ENCODE measurements at regions not wholly inside any gene's neighbourhood (a gene's known extent, or its start where the extent isn't known, plus 50 kb on each side); places are given as distances from the start of the nearest gene placed in this dataset.
A peak's percentile ranks its signal among the peaks of the same experiment; 100 is the strongest.

- Mint-ChIP-seq H3K9me3 (no peaks in the 10 kb centered on the region), H3K4me3 (no peak overlapping the region), H3K4me1 (ENCODE audit: low read depth) (no peaks in the 10 kb centered on the region), H3K27me3 (peaks cover 68% of the 10 kb centered on the region), H3K36me3 (ENCODE audit: low read depth) (no peaks in the 10 kb centered on the region), H3K27ac (no peak overlapping the region)
- DNase-seq, result no peak
Measured at GRCh38 chr9:131809941-131810344, 70.1 kb upstream of the RAPGEF1 start.

- peaks cover 61% of the 10 kb centered on the region for H3K27me3 Mint-ChIP-seq
- H3K27ac Mint-ChIP-seq, result no peak overlapping the region
- H3K36me3 Mint-ChIP-seq (ENCODE audit: low read depth), result no peaks in the 10 kb centered on the region
- no peaks in the 10 kb centered on the region for H3K9me3 Mint-ChIP-seq
- no peaks in the 10 kb centered on the region for H3K4me1 Mint-ChIP-seq (ENCODE audit: low read depth)
- H3K4me3 Mint-ChIP-seq, result no peak overlapping the region
- no peak for DNase-seq
Measured at GRCh38 chr9:131808291-131808690, 68.4 kb upstream of the RAPGEF1 start.

GRCh38 chr9:131807144-131807983, 67.5 kb upstream of the RAPGEF1 start:
- no peak for DNase-seq
- Mint-ChIP-seq H3K36me3 (ENCODE audit: low read depth) (no peaks in the 10 kb centered on the region), H3K9me3 (no peaks in the 10 kb centered on the region), H3K27me3 (peaks cover 61% of the 10 kb centered on the region), H3K4me1 (ENCODE audit: low read depth) (no peaks in the 10 kb centered on the region), H3K27ac (no peak overlapping the region), H3K4me3 (no peak overlapping the region)

GRCh38 chr9:131805803-131806202, 65.9 kb upstream of the RAPGEF1 start:
- Mint-ChIP-seq H3K27ac (no peak overlapping the region), H3K36me3 (ENCODE audit: low read depth) (no peaks in the 10 kb centered on the region), H3K4me3 (no peak overlapping the region), H3K4me1 (ENCODE audit: low read depth) (no peaks in the 10 kb centered on the region), H3K27me3 (peaks cover 60% of the 10 kb centered on the region), H3K9me3 (no peaks in the 10 kb centered on the region)
- no peak for DNase-seq

- H3K27ac Mint-ChIP-seq, result no peak overlapping the region
- H3K4me1 Mint-ChIP-seq (ENCODE audit: low read depth), result no peaks in the 10 kb centered on the region
- H3K4me3 Mint-ChIP-seq, result no peak overlapping the region
- DNase-seq, result no peak
- H3K9me3 Mint-ChIP-seq, result no peaks in the 10 kb centered on the region
- peaks cover 62% of the 10 kb centered on the region for H3K27me3 Mint-ChIP-seq
- no peaks in the 10 kb centered on the region for H3K36me3 Mint-ChIP-seq (ENCODE audit: low read depth)
Measured at GRCh38 chr9:131804826-131805225, 65.0 kb upstream of the RAPGEF1 start.

GRCh38 chr9:131803758-131804411, 64.0 kb upstream of the RAPGEF1 start:
- no peak overlapping the region for H3K4me3 Mint-ChIP-seq
- no peaks in the 10 kb centered on the region for H3K36me3 Mint-ChIP-seq (ENCODE audit: low read depth)
- H3K27me3 Mint-ChIP-seq, result peaks cover 58% of the 10 kb centered on the region
- H3K9me3 Mint-ChIP-seq, result no peaks in the 10 kb centered on the region
- DNase-seq, result no peak
- no peak overlapping the region for H3K27ac Mint-ChIP-seq
- no peaks in the 10 kb centered on the region for H3K4me1 Mint-ChIP-seq (ENCODE audit: low read depth)

- H3K27ac Mint-ChIP-seq, result no peak overlapping the region
- H3K9me3 Mint-ChIP-seq, result no peaks in the 10 kb centered on the region
- no peaks in the 10 kb centered on the region for H3K36me3 Mint-ChIP-seq (ENCODE audit: low read depth)
- no peaks in the 10 kb centered on the region for H3K4me1 Mint-ChIP-seq (ENCODE audit: low read depth)
- no peak overlapping the region for H3K4me3 Mint-ChIP-seq
- DNase-seq, result no peak
- H3K27me3 Mint-ChIP-seq, result peaks cover 51% of the 10 kb centered on the region
Measured at GRCh38 chr9:131801810-131802209, 61.9 kb upstream of the RAPGEF1 start.

- no peak overlapping the region for H3K27ac Mint-ChIP-seq
- no peak overlapping the region for H3K4me3 Mint-ChIP-seq
- no peaks in the 10 kb centered on the region for H3K4me1 Mint-ChIP-seq (ENCODE audit: low read depth)
- peaks cover 42% of the 10 kb centered on the region for H3K27me3 Mint-ChIP-seq
- no peaks in the 10 kb centered on the region for H3K36me3 Mint-ChIP-seq (ENCODE audit: low read depth)
- no peaks in the 10 kb centered on the region for H3K9me3 Mint-ChIP-seq
- no peak for DNase-seq
Measured at GRCh38 chr9:131800843-131801242, 61.0 kb upstream of the RAPGEF1 start.

- Mint-ChIP-seq H3K36me3 (ENCODE audit: low read depth) (no peaks in the 10 kb centered on the region), H3K27ac (no peak overlapping the region), H3K4me3 (no peak overlapping the region), H3K27me3 (peaks cover 38% of the 10 kb centered on the region), H3K9me3 (no peaks in the 10 kb centered on the region), H3K4me1 (ENCODE audit: low read depth) (no peaks in the 10 kb centered on the region)
- DNase-seq, result no peak
Measured at GRCh38 chr9:131800366-131800765, 60.5 kb upstream of the RAPGEF1 start.

GRCh38 chr9:131799177-131799823, 59.4 kb upstream of the RAPGEF1 start:
- Mint-ChIP-seq H3K4me1 (ENCODE audit: low read depth) (no peaks in the 10 kb centered on the region), H3K36me3 (ENCODE audit: low read depth) (no peaks in the 10 kb centered on the region), H3K27me3 (peaks cover 39% of the 10 kb centered on the region), H3K9me3 (no peaks in the 10 kb centered on the region), H3K27ac (no peak overlapping the region), H3K4me3 (no peak overlapping the region)
- peak; percentile 63 for DNase-seq

GRCh38 chr9:131798246-131798645, 58.4 kb upstream of the RAPGEF1 start:
- Mint-ChIP-seq H3K27me3 (peaks cover 39% of the 10 kb centered on the region), H3K9me3 (no peaks in the 10 kb centered on the region), H3K4me3 (no peak overlapping the region), H3K36me3 (ENCODE audit: low read depth) (no peaks in the 10 kb centered on the region), H3K4me1 (ENCODE audit: low read depth) (no peaks in the 10 kb centered on the region), H3K27ac (no peak overlapping the region)
- no peak for DNase-seq

GRCh38 chr9:131794393-131794792, 54.5 kb upstream of the RAPGEF1 start:
- H3K36me3 Mint-ChIP-seq (ENCODE audit: low read depth), result no peaks in the 10 kb centered on the region
- no peak overlapping the region for H3K27ac Mint-ChIP-seq
- no peaks in the 10 kb centered on the region for H3K9me3 Mint-ChIP-seq
- H3K4me3 Mint-ChIP-seq, result no peak overlapping the region
- no peak for DNase-seq
- no peaks in the 10 kb centered on the region for H3K4me1 Mint-ChIP-seq (ENCODE audit: low read depth)
- peaks cover 30% of the 10 kb centered on the region for H3K27me3 Mint-ChIP-seq

- Mint-ChIP-seq H3K9me3 (no peaks in the 10 kb centered on the region), H3K4me1 (ENCODE audit: low read depth) (no peaks in the 10 kb centered on the region), H3K4me3 (no peak overlapping the region), H3K27me3 (peaks cover 44% of the 10 kb centered on the region), H3K36me3 (ENCODE audit: low read depth) (no peaks in the 10 kb centered on the region), H3K27ac (no peak overlapping the region)
- DNase-seq, result no peak
Measured at GRCh38 chr9:131791542-131792254, 51.8 kb upstream of the RAPGEF1 start.
